SK-N-SH (cell line): ENCODE measurements at regions not wholly inside any gene's neighbourhood (a gene's known extent, or its start where the extent isn't known, plus 50 kb on each side); places are given as distances from the start of the nearest gene placed in this dataset.

Experiments used
- CTCF ChIA-PET: fragments of 300-600, 350-600 bp; formaldehyde crosslinking; extraction: SDS; loops from one replicate; lab custom pipeline; 2021; lab: Yijun Ruan, JAX
- POLR2A ChIA-PET: fragments of 350-600 bp; sonication (Branson Sonifier 250); formaldehyde crosslinking; extraction: SDS; loops from one replicate; lab custom pipeline; 2020; ENCODE audit warnings: antibody characterized with exemption, inconsistent platforms; lab: Yijun Ruan, JAX
- DNase-seq: peaks from one replicate; pipeline ENCODE4 v3.0.0; 2012
- H2AFZ ChIP-seq: fragments of 200-600 bp; sonication (generic); 2 replicates; pipeline ENCODE4 v1.8.1; 2016; ENCODE audit warnings: antibody characterized with exemption, mild to moderate bottlenecking, low read depth
- H3F3A ChIP-seq: fragments of 200-600 bp; sonication (generic); replicated peaks from 2 replicates; pipeline ENCODE3; 2016; ENCODE audit warnings: antibody characterized with exemption, mild to moderate bottlenecking; ENCODE audit not compliant: insufficient read depth
- H3K27ac ChIP-seq, 2 experiments: fragments of 200-500 bp in 1 of 2; fragments of 200-600 bp in 1 of 2; sonication (Bioruptor generic) in 1 of 2; sonication (generic), shearing (Covaris generic) in 1 of 2; 2 replicates each; pipeline versions ENCODE4 v1.5.1 to v1.6.1; 2014 to 2016; ENCODE audit warnings: low read depth in 2 of 2, inconsistent platforms in 1 of 2, low read length in 1 of 2, mild to moderate bottlenecking in 1 of 2, mixed read lengths in 1 of 2
- H3K27me3 ChIP-seq: fragments of 200-600 bp; sonication (generic), shearing (Covaris generic); 2 replicates; pipeline ENCODE4 v1.6.1; 2016; ENCODE audit warnings: mixed run types; ENCODE audit not compliant: insufficient read depth
- H3K36me3 ChIP-seq, 2 experiments: fragments of 200-500 bp in 1 of 2; fragments of 200-600 bp in 1 of 2; sonication (Bioruptor generic) in 1 of 2; sonication (generic) in 1 of 2; replicated peaks in 1 of 2; 2 replicates each; pipeline versions ENCODE3 to v1.5.1; 2014 to 2016; ENCODE audit warnings: low read length in 1 of 2, mild to moderate bottlenecking in 1 of 2; ENCODE audit not compliant: insufficient read depth in 2 of 2, control insufficient read depth in 1 of 2
- H3K4me1 ChIP-seq, 2 experiments: fragments of 200-500 bp in 1 of 2; fragments of 200-600 bp in 1 of 2; sonication (Bioruptor generic) in 1 of 2; sonication (generic), shearing (Covaris generic) in 1 of 2; 2 replicates each; pipeline versions ENCODE4 v1.5.1 to v1.6.1; 2014 to 2016; ENCODE audit warnings: low read depth in 1 of 2, low read length in 1 of 2, mixed run types in 1 of 2; ENCODE audit not compliant: insufficient read depth in 2 of 2, control insufficient read depth in 1 of 2
- H3K4me2 ChIP-seq: fragments of 200-600 bp; sonication (generic), shearing (Covaris generic); 2 replicates; pipeline ENCODE4 v1.6.1; 2017; ENCODE audit warnings: mixed run types
- H3K4me3 ChIP-seq, 2 experiments: fragments of 200-500 bp in 1 of 2; fragments of 200-600 bp in 1 of 2; sonication (Bioruptor generic) in 1 of 2; sonication (generic), shearing (Covaris generic) in 1 of 2; 2 replicates each; pipeline versions ENCODE4 v1.5.1 to v1.8.1; 2014 to 2016; ENCODE audit warnings: low read depth in 2 of 2, inconsistent platforms in 1 of 2, low read length in 1 of 2, mild to moderate bottlenecking in 1 of 2, mixed read lengths in 1 of 2, moderate library complexity in 1 of 2
- H3K79me2 ChIP-seq: fragments of 200-600 bp; sonication (generic); 2 replicates; pipeline ENCODE4 v1.8.1; 2017; ENCODE audit warnings: mild to moderate bottlenecking; ENCODE audit not compliant: insufficient read depth
- H3K9ac ChIP-seq: fragments of 200-600 bp; sonication (generic); 2 replicates; pipeline ENCODE4 v1.6.1; 2017; ENCODE audit warnings: mixed run types
- H3K9me2 ChIP-seq: fragments of 200-600 bp; sonication (generic); 2 replicates; pipeline ENCODE4 v1.6.1; 2017; ENCODE audit warnings: mixed run types
- H3K9me3 ChIP-seq: fragments of 200-600 bp; sonication (generic); 2 replicates; pipeline ENCODE4 v1.6.1; 2017; ENCODE audit warnings: mixed run types, mild to moderate bottlenecking, moderate library complexity
- H4K20me1 ChIP-seq: fragments of 200-600 bp; sonication (generic); 2 replicates; pipeline ENCODE4 v1.6.1; 2017; ENCODE audit warnings: mild to moderate bottlenecking, mixed run types; ENCODE audit not compliant: insufficient read depth
- CHD2 ChIP-seq: fragments of 150-350 bp; IDR thresholded peaks from 2 replicates; pipeline ENCODE4 v1.6.1; 2018; ENCODE audit warnings: low read length; ENCODE audit not compliant: partially characterized antibody
- CTCF ChIP-seq: fragments of 200-600 bp; sonication (generic); IDR thresholded peaks from 2 replicates; pipeline ENCODE4 v1.6.1; 2017; ENCODE audit warnings: antibody characterized with exemption, mild to moderate bottlenecking, moderate library complexity
- FOXJ3 ChIP-seq: sonication (generic); formaldehyde crosslinking; IDR thresholded peaks from 2 replicates; pipeline ENCODE4 v1.5.1; 2020; ENCODE audit warnings: mild to moderate bottlenecking, missing genetic modification reagents
- FOXM1 ChIP-seq: IDR thresholded peaks from 2 replicates; pipeline ENCODE4 v1.4.0; 2012; ENCODE audit warnings: low read depth, mild to moderate bottlenecking
- GATA2 ChIP-seq: sonication (generic); formaldehyde crosslinking; IDR thresholded peaks from 2 replicates; pipeline ENCODE4 v1.5.0; 2020; ENCODE audit warnings: mild to moderate bottlenecking, missing genetic modification reagents
- MEF2A ChIP-seq: IDR thresholded peaks from 2 replicates; pipeline ENCODE4 v1.4.0; 2012; ENCODE audit warnings: low read depth, borderline replicate concordance
- NFIC ChIP-seq: IDR thresholded peaks from 2 replicates; pipeline ENCODE4 v1.4.0; 2012; ENCODE audit warnings: borderline replicate concordance
- NRF1 ChIP-seq: IDR thresholded peaks from 2 replicates; pipeline ENCODE4 v1.6.1; 2012; ENCODE audit warnings: low read depth, mild to moderate bottlenecking, low read length
- POLR2AphosphoS5 ChIP-seq: IDR thresholded peaks from 2 replicates; pipeline ENCODE4 v1.6.1; 2012; ENCODE audit warnings: low read depth, low read length
- RFX5 ChIP-seq: IDR thresholded peaks from 2 replicates; pipeline ENCODE4 v1.6.1; 2012; ENCODE audit warnings: mild to moderate bottlenecking, improper control_type of control experiment, low read length
- SIN3A ChIP-seq: IDR thresholded peaks from 2 replicates; pipeline ENCODE4 v1.6.1; 2012; ENCODE audit warnings: low read depth, mild to moderate bottlenecking, low read length, moderate library complexity, borderline replicate concordance
- TCF12 ChIP-seq: IDR thresholded peaks from 2 replicates; pipeline ENCODE4 v1.4.0; 2012
- YY1 ChIP-seq: IDR thresholded peaks from 2 replicates; pipeline ENCODE4 v1.4.0; 2012; ENCODE audit warnings: low read depth, mild to moderate bottlenecking
- WGBS: methylation state at CpG from one replicate; pipeline ENCODE4 v1.1.6; 2017; ENCODE audit warnings: low lambda C conversion rate; 5-methylcytosine and 5-hydroxymethylcytosine counted together
- TF ChIP-seq, protein P1 (sequence below): fragments of 150-350 bp; IDR thresholded peaks from 2 replicates; pipeline ENCODE4 v1.6.1; 2017; ENCODE audit warnings: antibody characterized with exemption, low read length, low read depth, borderline replicate concordance
- TF ChIP-seq, protein P2 (sequence below): fragments of 150-350 bp; IDR thresholded peaks from 2 replicates; pipeline ENCODE4 v1.6.1; 2016; ENCODE audit warnings: mild to moderate bottlenecking, low read depth, low read length

DNA sequence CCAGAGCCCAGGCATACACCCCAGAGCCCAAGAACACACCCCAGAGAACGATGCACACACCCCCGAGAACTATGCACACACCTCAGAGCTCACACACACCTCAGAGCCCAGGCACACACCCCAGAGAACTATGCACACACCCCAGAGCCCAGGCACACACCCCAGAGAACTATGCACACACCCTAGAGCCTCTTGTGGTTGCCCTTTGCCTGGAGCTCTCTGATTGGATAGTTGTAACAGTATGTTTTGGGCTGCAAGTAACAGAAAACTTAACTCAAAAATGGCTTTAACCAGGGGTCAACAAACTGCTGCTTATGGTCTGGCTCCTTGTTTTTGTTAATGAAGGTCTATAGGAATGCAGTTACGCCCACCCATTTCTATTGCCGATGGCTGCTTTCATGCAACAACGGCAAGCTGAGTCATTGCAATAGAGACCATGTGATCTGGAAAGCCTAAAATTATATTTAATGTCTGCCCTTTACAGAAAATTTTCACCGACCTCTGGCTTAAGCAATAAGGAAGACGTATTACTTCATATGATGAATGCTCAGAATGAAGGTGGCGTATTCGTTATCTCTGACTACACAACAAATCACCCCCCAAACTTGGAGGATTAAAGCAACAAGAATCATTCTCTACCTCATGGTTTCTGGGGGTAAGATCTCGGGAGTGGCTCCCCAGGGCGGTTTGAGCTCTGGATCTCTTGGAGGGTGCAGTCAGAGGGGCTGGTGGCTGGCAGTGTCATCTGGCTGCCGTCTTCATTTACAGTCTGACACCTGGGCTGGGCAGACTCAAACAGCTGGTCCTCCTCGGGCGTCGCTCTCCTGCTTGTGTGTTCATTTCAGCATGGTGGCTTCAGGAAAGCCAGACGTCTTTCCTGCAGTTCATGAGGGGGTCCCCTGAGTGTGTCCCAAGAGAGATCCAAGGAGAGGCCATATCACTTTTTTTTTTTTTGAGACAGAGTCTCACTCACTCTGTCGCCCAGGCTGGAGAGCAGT, 66.3 kb upstream of the NCOR2 start:
- Histone ChIP-seq H4K20me1 (no peaks in the 10 kb centered on the region), H3K9ac (no peak overlapping the region), H3K4me3 (no peak overlapping the region), H3K27me3 (no peaks in the 10 kb centered on the region), H3K9me2 (no peaks in the 10 kb centered on the region), H3K27ac (no peak overlapping the region), H3K9me3 (no peaks in the 10 kb centered on the region), H3K4me2 (no peak overlapping the region), H2AFZ (no peak overlapping the region), H3K79me2 (no peaks in the 10 kb centered on the region), H3F3A (no peaks in the 10 kb centered on the region)
- no peak for DNase-seq
- ChIA-PET CTCF (no interaction called here), POLR2A (interaction anchor here (0.6 kb wide), 1 partner anchor 114 kb away, joined by 3 read pairs; no protein-coding TSS in a partner anchor)
- 77% methylated on average over 12 of the region's 17 CpGs for WGBS
- TF ChIP-seq NRF1 (no peak), MEF2A (no peak), FOXM1 (no peak), CTCF (no peak), POLR2AphosphoS5 (no peak), RFX5 (no peak), TCF12 (no peak), CHD2 (no peak), NFIC (no peak), SIN3A (no peak), FOXJ3 (no peak), YY1 (no peak), GATA2 (CRISPR knock-in tag) (no peak)
- TF ChIP-seq, protein P1, sequence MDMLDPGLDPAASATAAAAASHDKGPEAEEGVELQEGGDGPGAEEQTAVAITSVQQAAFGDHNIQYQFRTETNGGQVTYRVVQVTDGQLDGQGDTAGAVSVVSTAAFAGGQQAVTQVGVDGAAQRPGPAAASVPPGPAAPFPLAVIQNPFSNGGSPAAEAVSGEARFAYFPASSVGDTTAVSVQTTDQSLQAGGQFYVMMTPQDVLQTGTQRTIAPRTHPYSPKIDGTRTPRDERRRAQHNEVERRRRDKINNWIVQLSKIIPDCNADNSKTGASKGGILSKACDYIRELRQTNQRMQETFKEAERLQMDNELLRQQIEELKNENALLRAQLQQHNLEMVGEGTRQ, result no peak
- TF ChIP-seq, protein P2, sequence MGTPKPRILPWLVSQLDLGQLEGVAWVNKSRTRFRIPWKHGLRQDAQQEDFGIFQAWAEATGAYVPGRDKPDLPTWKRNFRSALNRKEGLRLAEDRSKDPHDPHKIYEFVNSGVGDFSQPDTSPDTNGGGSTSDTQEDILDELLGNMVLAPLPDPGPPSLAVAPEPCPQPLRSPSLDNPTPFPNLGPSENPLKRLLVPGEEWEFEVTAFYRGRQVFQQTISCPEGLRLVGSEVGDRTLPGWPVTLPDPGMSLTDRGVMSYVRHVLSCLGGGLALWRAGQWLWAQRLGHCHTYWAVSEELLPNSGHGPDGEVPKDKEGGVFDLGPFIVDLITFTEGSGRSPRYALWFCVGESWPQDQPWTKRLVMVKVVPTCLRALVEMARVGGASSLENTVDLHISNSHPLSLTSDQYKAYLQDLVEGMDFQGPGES, result no peak
- TF ChIP-seq, all 33 proteins: peak for 0
- no peaks in the 10 kb centered on the region for H3K36me3 ChIP-seq
- H3K4me1 ChIP-seq, result peaks cover 0 to 17% of the 10 kb centered on the region in 2 experiments; a peak in 1 of 4 replicates
